ENCODE measurements at regions not wholly inside any gene's neighbourhood (a gene's known extent, or its start where the extent isn't known, plus 50 kb on each side); places are given as distances from the start of the nearest gene placed in this dataset.

DNA sequence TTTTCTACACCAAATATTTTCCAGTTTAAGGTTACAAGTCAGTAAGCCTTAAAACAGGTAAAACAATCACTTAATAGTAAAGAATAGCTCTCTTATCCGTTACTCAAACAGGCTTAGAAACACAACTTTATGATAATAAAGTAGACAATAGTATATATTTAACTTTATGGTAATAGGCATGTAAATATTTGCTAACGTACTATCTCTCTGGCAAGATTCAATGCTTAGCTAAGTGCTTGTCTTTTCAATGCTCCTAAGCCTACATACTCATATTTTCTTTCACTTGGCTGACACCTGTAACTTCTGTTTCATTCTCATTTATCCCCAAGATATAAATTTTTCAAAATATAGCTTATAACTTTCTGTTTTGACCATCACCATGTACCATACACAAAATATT, 358.2 kb downstream of the HTR1B start:
- CTCF ChIA-PET, result interaction anchor here (0.6 to 1.2 kb wide), 2 partner anchors 11 to 1611 kb away, joined by 3 read pairs; no protein-coding TSS in a partner anchor
- intact Hi-C loops (cut with DNase I, micrococcal nuclease), result no loop called here
- ATAC-seq (ENCODE audit: poor library complexity) (no peak), DNase-seq (no peak)
- no peak for TF ChIP-seq CTCF (IDR thresholded peaks at IDR 0.05)
- Mint-ChIP-seq H3K27ac (no peak overlapping the region), H3K9me3 (peaks cover 11% of the 10 kb centered on the region), H3K36me3 (ENCODE audit: low read depth) (no peaks in the 10 kb centered on the region), H3K4me1 (ENCODE audit: low read depth) (no peaks in the 10 kb centered on the region), H3K4me3 (no peak overlapping the region), H3K27me3 (no peaks in the 10 kb centered on the region)
- no peaks in the 10 kb centered on the region for H3K9me3 ChIP-seq (ENCODE audit: control insufficient read depth in 1 of 2, insufficient read depth in 1 of 2, low read length in 2 of 2)
- no peak overlapping the region for H3K4me3 ChIP-seq (ENCODE audit: low read length)
- H3K4me1 ChIP-seq (ENCODE audit: insufficient read depth, low read length), result no peaks in the 10 kb centered on the region
- H3K27me3 ChIP-seq (ENCODE audit: control insufficient read depth in 1 of 2, insufficient read depth in 2 of 2, low read length in 2 of 2), result no peaks in the 10 kb centered on the region
- POLR2A ChIA-PET, result no interaction called here
- no peak overlapping the region for H3K27ac ChIP-seq (ENCODE audit: low read depth in 1 of 2, low read length in 2 of 2)
- H3K36me3 ChIP-seq (ENCODE audit: insufficient read depth, low read length), result no peaks in the 10 kb centered on the region

- Mint-ChIP-seq H3K9me3 (peaks cover 6% of the 10 kb centered on the region), H3K27ac (no peak overlapping the region), H3K4me3 (no peak overlapping the region), H3K36me3 (ENCODE audit: low read depth) (no peaks in the 10 kb centered on the region), H3K4me1 (ENCODE audit: low read depth) (no peaks in the 10 kb centered on the region), H3K27me3 (no peaks in the 10 kb centered on the region)
- ChIA-PET POLR2A (no interaction called here), CTCF (no interaction called here)
- H3K4me3 ChIP-seq (ENCODE audit: low read length), result no peak overlapping the region
- intact Hi-C loops (cut with DNase I, micrococcal nuclease), result no loop called here
- TF ChIP-seq CTCF (IDR thresholded peaks at IDR 0.05), result no peak
- no peaks in the 10 kb centered on the region for H3K9me3 ChIP-seq (ENCODE audit: control insufficient read depth in 1 of 2, insufficient read depth in 1 of 2, low read length in 2 of 2)
- no peaks in the 10 kb centered on the region for H3K36me3 ChIP-seq (ENCODE audit: insufficient read depth, low read length)
- no peaks in the 10 kb centered on the region for H3K27me3 ChIP-seq (ENCODE audit: control insufficient read depth in 1 of 2, insufficient read depth in 2 of 2, low read length in 2 of 2)
- DNase-seq, result no peak
- H3K4me1 ChIP-seq (ENCODE audit: insufficient read depth, low read length), result no peaks in the 10 kb centered on the region
- no peak overlapping the region for H3K27ac ChIP-seq (ENCODE audit: low read depth in 1 of 2, low read length in 2 of 2)
- ATAC-seq (ENCODE audit: poor library complexity), result no peak
Observed at GRCh38 chr6:77097940-77098339, 365.4 kb downstream of the HTR1B start.

DNA sequence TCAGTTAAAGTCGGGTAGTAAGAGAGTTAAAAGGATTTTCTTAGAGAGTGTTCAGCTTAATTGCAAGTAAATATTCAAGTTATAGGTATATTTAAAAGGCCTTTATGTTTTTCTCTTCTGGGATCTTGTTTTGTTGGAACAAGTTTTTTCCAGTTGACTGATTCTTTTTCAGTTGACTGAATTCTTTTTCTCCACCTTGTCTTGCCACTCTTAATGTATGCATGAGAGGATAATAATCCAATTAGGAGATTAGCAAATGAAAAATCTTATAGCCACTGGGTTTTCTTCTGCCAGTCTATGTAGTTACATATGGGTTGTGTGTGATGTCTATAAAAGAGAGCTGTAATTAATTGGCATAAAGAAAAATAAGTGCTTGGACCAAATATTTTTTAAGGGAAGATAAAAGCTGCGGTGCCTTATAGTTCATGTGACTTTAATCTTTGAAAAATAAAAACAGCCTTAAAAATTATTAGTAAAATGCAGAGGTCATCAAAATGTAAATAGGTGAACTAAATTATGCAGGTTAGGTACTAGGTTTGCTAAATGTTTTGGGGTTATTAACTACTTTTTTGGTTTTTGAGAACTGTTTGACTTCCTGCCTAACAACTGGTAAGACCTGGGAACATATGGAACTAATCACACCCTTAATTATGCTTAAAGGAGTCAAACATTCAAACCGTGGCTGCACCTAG, 367.2 kb downstream of the HTR1B start:
- Histone ChIP-seq H3K27ac (ENCODE audit: low read depth in 1 of 2, low read length in 2 of 2) (no peak overlapping the region), H3K4me1 (ENCODE audit: insufficient read depth, low read length) (no peaks in the 10 kb centered on the region), H3K27me3 (ENCODE audit: control insufficient read depth in 1 of 2, insufficient read depth in 2 of 2, low read length in 2 of 2) (no peaks in the 10 kb centered on the region), H3K4me3 (ENCODE audit: low read length) (no peak overlapping the region), H3K36me3 (ENCODE audit: insufficient read depth, low read length) (no peaks in the 10 kb centered on the region), H3K9me3 (ENCODE audit: control insufficient read depth in 1 of 2, insufficient read depth in 1 of 2, low read length in 2 of 2) (no peaks in the 10 kb centered on the region)
- Mint-ChIP-seq H3K27me3 (no peaks in the 10 kb centered on the region), H3K4me3 (no peak overlapping the region), H3K27ac (no peak overlapping the region), H3K9me3 (peaks cover 4% of the 10 kb centered on the region), H3K36me3 (ENCODE audit: low read depth) (no peaks in the 10 kb centered on the region), H3K4me1 (ENCODE audit: low read depth) (no peaks in the 10 kb centered on the region)
- DNase-seq (no peak), ATAC-seq (ENCODE audit: poor library complexity) (no peak)
- intact Hi-C loops (cut with DNase I, micrococcal nuclease), result no loop called here
- no peak for TF ChIP-seq CTCF (IDR thresholded peaks at IDR 0.05)
- POLR2A ChIA-PET, result no interaction called here
- CTCF ChIA-PET, result no interaction called here

All from CD4-positive, alpha-beta T cell (primary cell).